HCT116 (cell line): ENCODE measurements at regions not wholly inside any gene's neighbourhood (a gene's known extent, or its start where the extent isn't known, plus 50 kb on each side); places are given as distances from the start of the nearest gene placed in this dataset.

ENCODE experiments used
- ATAC-seq: fragments of 200-7000 bp; cut with Tn5 transposase; 2 replicates; pipeline ENCODE4 v1.9.1; 2020; ENCODE audit warnings: mild to moderate bottlenecking, moderate library complexity
- BruUV-seq: library from RNA; stranded (reverse); fragments of 400-500 nt; replicated peaks from 2 replicates; lab custom pipeline; 2021; lab: Mats Ljungman, UMichigan
- CTCF ChIA-PET: fragments of 300-600 bp; sonication (Branson Sonifier 250); formaldehyde crosslinking; loops from one replicate; lab custom pipeline; 2021; ENCODE audit warnings: antibody characterized with exemption; lab: Charles Lee
- POLR2A ChIA-PET: fragments of 300-600, 350-600 bp; sonication (Branson Sonifier 250); formaldehyde crosslinking; loops from one replicate; lab custom pipeline; 2021; ENCODE audit warnings: antibody characterized with exemption; lab: Charles Lee
- RAD21 ChIA-PET, 2 experiments: fragments of 300-600 bp; sonication (Branson Sonifier 250); formaldehyde crosslinking; loops; one replicate each; lab custom pipeline; 2023; ENCODE audit warnings: low total read pairs in 2 of 2; ENCODE audit not compliant: uncharacterized antibody in 2 of 2, unreplicated experiment in 2 of 2, low non-redundant PET in 1 of 2; lab: Charles Lee
- DNase-seq: peaks from one replicate; pipeline ENCODE4 v3.0.0-alpha.2; 2010; ENCODE audit warnings: low read depth, low spot score
- H2AFZ ChIP-seq: fragments of 200-600 bp; shearing (Covaris generic), sonication (generic); 2 replicates; pipeline ENCODE4 v1.6.1; 2017; ENCODE audit warnings: low read depth, mixed run types, mixed read lengths, antibody characterized with exemption, low read length; ENCODE audit not compliant: poor library complexity, severe bottlenecking
- H3K27ac ChIP-seq: 2 replicates; pipeline ENCODE4 v1.5.1; 2012; ENCODE audit warnings: low read depth, low read length
- H3K27me3 ChIP-seq: fragments of 200-600 bp; sonication (generic); 2 replicates; pipeline ENCODE4 v1.6.1; 2016; ENCODE audit warnings: mixed run types, low read length, mixed read lengths; ENCODE audit not compliant: insufficient read depth
- H3K36me3 ChIP-seq, 2 experiments: fragments of 200-500 bp in 1 of 2; fragments of 200-600 bp in 1 of 2; sonication (Bioruptor generic) in 1 of 2; sonication (generic) in 1 of 2; 2 replicates each; pipeline versions ENCODE4 v1.5.1 to v1.6.1; 2014 to 2016; ENCODE audit warnings: low read length in 2 of 2, inconsistent platforms in 1 of 2, mixed read lengths in 1 of 2, mixed run types in 1 of 2; ENCODE audit not compliant: insufficient read depth in 2 of 2, control insufficient read depth in 1 of 2
- H3K4me1 ChIP-seq, 2 experiments: fragments of 200-600 bp in 1 of 2; sonication (generic) in 1 of 2; 2 replicates each; pipeline versions ENCODE4 v1.5.1 to v1.6.1; 2012 to 2017; ENCODE audit warnings: low read length in 2 of 2, inconsistent platforms in 1 of 2, mild to moderate bottlenecking in 1 of 2, mixed read lengths in 1 of 2, mixed run types in 1 of 2, moderate library complexity in 1 of 2; ENCODE audit not compliant: insufficient read depth in 2 of 2, control insufficient read depth in 1 of 2
- H3K4me2 ChIP-seq: fragments of 200-600 bp; sonication (generic); 2 replicates; pipeline ENCODE4 v1.6.1; 2017; ENCODE audit warnings: mixed run types, low read length, mixed read lengths
- H3K4me3 ChIP-seq, 2 experiments: fragments of 200-600 bp in 1 of 2; sonication (generic) in 1 of 2; replicated peaks in 1 of 2; 2 replicates each; pipeline ENCODE4 v1.5.1; 2011 to 2016; ENCODE audit warnings: low read length in 2 of 2, control low read depth in 1 of 2, low read depth in 1 of 2, mild to moderate bottlenecking in 1 of 2, mixed read lengths in 1 of 2, mixed run types in 1 of 2
- H3K79me2 ChIP-seq: fragments of 200-600 bp; sonication (generic); 2 replicates; pipeline ENCODE4 v1.6.1; 2017; ENCODE audit warnings: mild to moderate bottlenecking, mixed run types, low read length, moderate library complexity, mixed read lengths; ENCODE audit not compliant: insufficient read depth
- H3K9ac ChIP-seq: fragments of 200-600 bp; sonication (generic); 2 replicates; pipeline ENCODE4 v1.6.1; 2016; ENCODE audit warnings: low read length, mixed read lengths
- H3K9me2 ChIP-seq: fragments of 200-600 bp; sonication (generic), shearing (Covaris generic); 2 replicates; pipeline ENCODE4 v1.6.1; 2017; ENCODE audit warnings: mixed run types, mild to moderate bottlenecking, moderate library complexity; ENCODE audit not compliant: insufficient read depth
- H3K9me3 ChIP-seq, 2 experiments: fragments of 200-500 bp in 1 of 2; fragments of 200-600 bp in 1 of 2; sonication (Bioruptor generic) in 1 of 2; sonication (generic) in 1 of 2; 2 replicates each; pipeline ENCODE4 v1.6.1; 2014 to 2017; ENCODE audit warnings: low read length in 2 of 2, mixed read lengths in 2 of 2, inconsistent platforms in 1 of 2, low read depth in 1 of 2, mild to moderate bottlenecking in 1 of 2, mixed run types in 1 of 2, moderate library complexity in 1 of 2; ENCODE audit not compliant: control insufficient read depth in 1 of 2, insufficient read depth in 1 of 2
- H4K20me1 ChIP-seq: fragments of 200-600 bp; sonication (generic), shearing (Covaris generic); 2 replicates; pipeline ENCODE4 v1.6.1; 2017; ENCODE audit warnings: mixed run types, mild to moderate bottlenecking, moderate library complexity; ENCODE audit not compliant: insufficient read depth
- CEBPB ChIP-seq: IDR thresholded peaks from 2 replicates; pipeline ENCODE4 v1.6.1; 2012; ENCODE audit warnings: low read depth
- EGR1 ChIP-seq: IDR thresholded peaks from 2 replicates; pipeline ENCODE4 v1.6.1; 2012; ENCODE audit warnings: low read depth
- ELF1 ChIP-seq: IDR thresholded peaks from 2 replicates; pipeline ENCODE4 v1.6.1; 2012; ENCODE audit warnings: low read depth, borderline replicate concordance
- EZH2 ChIP-seq: fragments of 200-600 bp; sonication (generic); IDR thresholded peaks from 2 replicates; pipeline ENCODE4 v1.6.1; 2017; ENCODE audit warnings: antibody characterized with exemption, mixed run types
- FOSL1 ChIP-seq: IDR thresholded peaks from 2 replicates; pipeline ENCODE4 v1.6.1; 2012; ENCODE audit warnings: low read depth
- JUND ChIP-seq: IDR thresholded peaks from 2 replicates; pipeline ENCODE4 v1.6.1; 2012
- POLR2A ChIP-seq: IDR thresholded peaks from 2 replicates; pipeline ENCODE4 v1.7.0; 2011; ENCODE audit warnings: borderline replicate concordance; ENCODE audit not compliant: insufficient read depth, insufficient read length; ENCODE audit errors: extremely low read depth
- RAD21 ChIP-seq: IDR thresholded peaks from 2 replicates; pipeline ENCODE4 v1.6.1; 2012; ENCODE audit warnings: low read depth, mild to moderate bottlenecking
- REST ChIP-seq: IDR thresholded peaks from 2 replicates; pipeline ENCODE4 v1.6.1; 2012; ENCODE audit warnings: low read depth
- SIN3A ChIP-seq: IDR thresholded peaks from 2 replicates; pipeline ENCODE4 v1.6.1; 2012; ENCODE audit warnings: low read depth
- SP1 ChIP-seq: IDR thresholded peaks from 2 replicates; pipeline ENCODE4 v1.6.1; 2012; ENCODE audit warnings: low read depth
- SRF ChIP-seq: IDR thresholded peaks from 2 replicates; pipeline ENCODE4 v1.6.1; 2012; ENCODE audit warnings: low read depth
- TCF7L2 ChIP-seq: IDR thresholded peaks from 2 replicates; pipeline ENCODE4 v1.7.0; 2011; ENCODE audit warnings: borderline replicate concordance, inconsistent platforms; ENCODE audit not compliant: insufficient read depth, insufficient read length; ENCODE audit errors: extremely low read depth
- YY1 ChIP-seq: IDR thresholded peaks from 2 replicates; pipeline ENCODE4 v1.6.1; 2011; ENCODE audit warnings: low read length, low read depth, moderate library complexity, mild to moderate bottlenecking; ENCODE audit not compliant: insufficient replicate concordance; ENCODE audit errors: extremely low read depth
- ZBTB33 ChIP-seq: IDR thresholded peaks from 2 replicates; pipeline ENCODE4 v1.6.1; 2011; ENCODE audit warnings: mild to moderate bottlenecking, low read length, moderate library complexity; ENCODE audit not compliant: insufficient replicate concordance; ENCODE audit errors: extremely low read depth
- ZNF274 ChIP-seq: fragments of 200-500 bp; sonication (Bioruptor generic); IDR thresholded peaks from 2 replicates; pipeline ENCODE4 v1.6.1; 2014; ENCODE audit warnings: mild to moderate bottlenecking, low read depth, low read length, inconsistent platforms
- intact Hi-C: fragments of 100-400 bp; cut with micrococcal nuclease; formaldehyde crosslinking; loops from 2 replicates; pipeline ENCODE4 v1.10.0; 2022
- TF ChIP-seq, protein P1 (sequence below): IDR thresholded peaks from 2 replicates; pipeline ENCODE4 v1.6.1; 2012
- TF ChIP-seq, protein P2 (sequence below), 3 experiments: fragments of 200-600 bp in 1 of 3; sonication (generic) in 1 of 3; IDR thresholded peaks in 2 of 3; conservative IDR thresholded peaks in 1 of 3; 2 replicates each; pipeline ENCODE4 v1.5.1; 2012 to 2017; ENCODE audit warnings: low read depth in 2 of 3, low read length in 2 of 3, antibody characterized with exemption in 1 of 3, borderline replicate concordance in 1 of 3, control low read depth in 1 of 3, mild to moderate bottlenecking in 1 of 3, mixed read lengths in 1 of 3, mixed run types in 1 of 3, moderate library complexity in 1 of 3; ENCODE audit not compliant: insufficient read depth in 1 of 3

GRCh38 chr20:53826597-53827291 is 233.1 kb upstream of the ZNF217 start:
- intact Hi-C loops, result no loop called here
- H2AFZ ChIP-seq, result peak overlapping the region; percentile 60
- no peaks in the 10 kb centered on the region for H3K36me3 ChIP-seq
- no peak overlapping the region for H3K4me3 ChIP-seq
- no peak for ATAC-seq
- no peak for DNase-seq
- H3K9me2 ChIP-seq, result no peaks in the 10 kb centered on the region
- no peaks in the 10 kb centered on the region for H3K9me3 ChIP-seq
- no peaks in the 10 kb centered on the region for H4K20me1 ChIP-seq
- ChIA-PET POLR2A (interaction anchor here (0.5 kb wide), 1 partner anchor 190 kb away, joined by 3 read pairs; no protein-coding TSS in a partner anchor), CTCF (no interaction called here), RAD21 (no interaction called here)
- H3K9ac ChIP-seq, result no peak overlapping the region
- no peaks in the 10 kb centered on the region for H3K79me2 ChIP-seq
- TF ChIP-seq EGR1 (no peak), ELF1 (no peak), FOSL1 (no peak), YY1 (no peak), CEBPB (no peak), POLR2A (no peak), ZBTB33 (no peak), REST (no peak), ZNF274 (no peak), SIN3A (no peak), SRF (no peak), JUND (no peak), RAD21 (no peak), TCF7L2 (no peak), EZH2 (no peak), SP1 (no peak)
- TF ChIP-seq, protein P1, sequence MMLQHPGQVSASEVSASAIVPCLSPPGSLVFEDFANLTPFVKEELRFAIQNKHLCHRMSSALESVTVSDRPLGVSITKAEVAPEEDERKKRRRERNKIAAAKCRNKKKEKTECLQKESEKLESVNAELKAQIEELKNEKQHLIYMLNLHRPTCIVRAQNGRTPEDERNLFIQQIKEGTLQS, result no peak
- TF ChIP-seq, protein P2, sequence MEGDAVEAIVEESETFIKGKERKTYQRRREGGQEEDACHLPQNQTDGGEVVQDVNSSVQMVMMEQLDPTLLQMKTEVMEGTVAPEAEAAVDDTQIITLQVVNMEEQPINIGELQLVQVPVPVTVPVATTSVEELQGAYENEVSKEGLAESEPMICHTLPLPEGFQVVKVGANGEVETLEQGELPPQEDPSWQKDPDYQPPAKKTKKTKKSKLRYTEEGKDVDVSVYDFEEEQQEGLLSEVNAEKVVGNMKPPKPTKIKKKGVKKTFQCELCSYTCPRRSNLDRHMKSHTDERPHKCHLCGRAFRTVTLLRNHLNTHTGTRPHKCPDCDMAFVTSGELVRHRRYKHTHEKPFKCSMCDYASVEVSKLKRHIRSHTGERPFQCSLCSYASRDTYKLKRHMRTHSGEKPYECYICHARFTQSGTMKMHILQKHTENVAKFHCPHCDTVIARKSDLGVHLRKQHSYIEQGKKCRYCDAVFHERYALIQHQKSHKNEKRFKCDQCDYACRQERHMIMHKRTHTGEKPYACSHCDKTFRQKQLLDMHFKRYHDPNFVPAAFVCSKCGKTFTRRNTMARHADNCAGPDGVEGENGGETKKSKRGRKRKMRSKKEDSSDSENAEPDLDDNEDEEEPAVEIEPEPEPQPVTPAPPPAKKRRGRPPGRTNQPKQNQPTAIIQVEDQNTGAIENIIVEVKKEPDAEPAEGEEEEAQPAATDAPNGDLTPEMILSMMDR (IDR thresholded peaks at IDR 0.05 in 2 of 3, conservative IDR thresholded peaks at IDR 0.05 in 1 of 3; ENCODE audit: borderline replicate concordance in 1 of 3, insufficient read depth in 1 of 3, low read depth in 2 of 3, low read length in 2 of 3), result no peak
- H3K27ac ChIP-seq, result peak overlapping the region; percentile 97; the same call in 1 of the 2 replicates
- H3K4me1 ChIP-seq, result peaks cover 33 to 39% of the 10 kb centered on the region in 2 experiments
- no TSS peak for BruUV-seq
- H3K27me3 ChIP-seq, result no peaks in the 10 kb centered on the region
- 0 out of 2 replicates have a peak overlapping the region, but pooled peaks have one; percentile 83 for H3K4me2 ChIP-seq
